Astrocyte (in vitro differentiated cells and primary cell): ENCODE measurements at regions not wholly inside any gene's neighbourhood (a gene's known extent, or its start where the extent isn't known, plus 50 kb on each side); places are given as distances from the start of the nearest gene placed in this dataset.
"Not testable (repeated sequence)": the region's sequence is repeated elsewhere in the genome, so short reads cannot be mapped to it uniquely, and the experiment has no call there.

Experiments
- DNase-seq: peaks from one replicate; pipeline ENCODE4 v3.0.0-alpha.2; 2010; ENCODE audit warnings: low read depth
- FAIRE-seq: peaks from 2 replicates; lab custom pipeline; 2011; peaks lifted over from hg19 to GRCh38; lab: Jason Lieb, UNC
- H2AFZ ChIP-seq: 2 replicates; pipeline ENCODE4 v1.6.0; 2012; ENCODE audit warnings: low read depth, low read length, inconsistent platforms
- H3K27ac ChIP-seq: 2 replicates; pipeline ENCODE4 v1.5.1; 2011; ENCODE audit warnings: low read depth, low read length, inconsistent platforms
- H3K27me3 ChIP-seq: 2 replicates; pipeline ENCODE4 v1.6.0; 2011; ENCODE audit warnings: low read length, inconsistent platforms; ENCODE audit not compliant: insufficient read depth
- H3K36me3 ChIP-seq: 2 replicates; pipeline ENCODE4 v1.5.1; 2011; ENCODE audit warnings: low read length, inconsistent platforms; ENCODE audit not compliant: insufficient read depth
- H3K4me1 ChIP-seq: 2 replicates; pipeline ENCODE4 v1.5.1; 2011; ENCODE audit warnings: low read length, inconsistent platforms; ENCODE audit not compliant: insufficient read depth
- H3K4me2 ChIP-seq: 2 replicates; pipeline ENCODE4 v1.6.0; 2012; ENCODE audit warnings: low read length, inconsistent platforms
- H3K4me3 ChIP-seq: 2 replicates; pipeline ENCODE4 v1.5.1; 2011; ENCODE audit warnings: low read depth, mild to moderate bottlenecking, low read length, inconsistent platforms; ENCODE audit not compliant: insufficient read depth
- H3K79me2 ChIP-seq: 2 replicates; pipeline ENCODE4 v1.6.0; 2012; ENCODE audit warnings: mild to moderate bottlenecking, low read length, inconsistent platforms; ENCODE audit not compliant: insufficient read depth
- H3K9ac ChIP-seq: 2 replicates; pipeline ENCODE4 v1.6.0; 2012; ENCODE audit warnings: mild to moderate bottlenecking, low read length, inconsistent platforms
- H3K9me3 ChIP-seq: 2 replicates; pipeline ENCODE4 v1.5.1; 2012; ENCODE audit warnings: low read depth, mild to moderate bottlenecking, low read length, inconsistent platforms; ENCODE audit not compliant: insufficient read depth
- H4K20me1 ChIP-seq: 2 replicates; pipeline ENCODE4 v1.6.0; 2012; ENCODE audit warnings: low read length, inconsistent platforms; ENCODE audit not compliant: insufficient read depth
- H3K27ac Mint-ChIP-seq: one replicate; pipeline ENCODE4 v1.8.0; 2021; ENCODE audit warnings: mild to moderate bottlenecking, mixed read lengths; ENCODE audit not compliant: unreplicated experiment
- H3K27me3 Mint-ChIP-seq: one replicate; pipeline ENCODE4 v1.8.0; 2021; ENCODE audit warnings: low read depth, mixed read lengths; ENCODE audit not compliant: unreplicated experiment
- H3K36me3 Mint-ChIP-seq: one replicate; pipeline ENCODE4 v1.8.0; 2021; ENCODE audit warnings: low read depth, mixed read lengths; ENCODE audit not compliant: unreplicated experiment
- H3K4me1 Mint-ChIP-seq: one replicate; pipeline ENCODE4 v1.8.0; 2021; ENCODE audit warnings: low read depth, mixed read lengths; ENCODE audit not compliant: unreplicated experiment
- H3K4me3 Mint-ChIP-seq: one replicate; pipeline ENCODE4 v1.8.0; 2021; ENCODE audit warnings: mild to moderate bottlenecking, moderate library complexity, mixed read lengths; ENCODE audit not compliant: unreplicated experiment
- H3K9me3 Mint-ChIP-seq: one replicate; pipeline ENCODE4 v1.8.0; 2021; ENCODE audit warnings: mild to moderate bottlenecking, mixed read lengths; ENCODE audit not compliant: unreplicated experiment
- EZH2 ChIP-seq: IDR thresholded peaks from 2 replicates; pipeline ENCODE4 v1.6.1; 2012; ENCODE audit warnings: mild to moderate bottlenecking, low read length, inconsistent platforms; ENCODE audit not compliant: insufficient read depth
- TF ChIP-seq, protein P1 (sequence below): IDR thresholded peaks from 2 replicates; pipeline ENCODE4 v1.5.1; 2011; ENCODE audit warnings: low read depth, mild to moderate bottlenecking, inconsistent platforms, low read length, moderate library complexity; ENCODE audit not compliant: insufficient read depth

- no peaks in the 10 kb centered on the region for H3K4me1 Mint-ChIP-seq
- Histone ChIP-seq H4K20me1 (no peaks in the 10 kb centered on the region), H3K4me1 (no peaks in the 10 kb centered on the region), H3K27ac (no peak overlapping the region), H3K9ac (no peak overlapping the region), H3K9me3 (peaks cover under 1% of the 10 kb centered on the region), H3K79me2 (no peaks in the 10 kb centered on the region), H3K4me3 (no peak overlapping the region), H3K4me2 (no peak overlapping the region), H3K27me3 (no peaks in the 10 kb centered on the region), H3K36me3 (no peaks in the 10 kb centered on the region), H2AFZ (no peak overlapping the region)
- H3K9me3 Mint-ChIP-seq: peaks cover 23% of the 10 kb centered on the region
- DNase-seq (no peak), FAIRE-seq (no peak)
- no peak overlapping the region for H3K4me3 Mint-ChIP-seq
- H3K36me3 Mint-ChIP-seq: no peaks in the 10 kb centered on the region
- TF ChIP-seq, protein P1, sequence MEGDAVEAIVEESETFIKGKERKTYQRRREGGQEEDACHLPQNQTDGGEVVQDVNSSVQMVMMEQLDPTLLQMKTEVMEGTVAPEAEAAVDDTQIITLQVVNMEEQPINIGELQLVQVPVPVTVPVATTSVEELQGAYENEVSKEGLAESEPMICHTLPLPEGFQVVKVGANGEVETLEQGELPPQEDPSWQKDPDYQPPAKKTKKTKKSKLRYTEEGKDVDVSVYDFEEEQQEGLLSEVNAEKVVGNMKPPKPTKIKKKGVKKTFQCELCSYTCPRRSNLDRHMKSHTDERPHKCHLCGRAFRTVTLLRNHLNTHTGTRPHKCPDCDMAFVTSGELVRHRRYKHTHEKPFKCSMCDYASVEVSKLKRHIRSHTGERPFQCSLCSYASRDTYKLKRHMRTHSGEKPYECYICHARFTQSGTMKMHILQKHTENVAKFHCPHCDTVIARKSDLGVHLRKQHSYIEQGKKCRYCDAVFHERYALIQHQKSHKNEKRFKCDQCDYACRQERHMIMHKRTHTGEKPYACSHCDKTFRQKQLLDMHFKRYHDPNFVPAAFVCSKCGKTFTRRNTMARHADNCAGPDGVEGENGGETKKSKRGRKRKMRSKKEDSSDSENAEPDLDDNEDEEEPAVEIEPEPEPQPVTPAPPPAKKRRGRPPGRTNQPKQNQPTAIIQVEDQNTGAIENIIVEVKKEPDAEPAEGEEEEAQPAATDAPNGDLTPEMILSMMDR: no peak
- H3K27me3 Mint-ChIP-seq: peaks cover 1% of the 10 kb centered on the region
- no peak overlapping the region for H3K27ac Mint-ChIP-seq
Measured at GRCh38 chr12:131321988-131322387, 368.3 kb downstream of the ADGRD1 start.

DNA sequence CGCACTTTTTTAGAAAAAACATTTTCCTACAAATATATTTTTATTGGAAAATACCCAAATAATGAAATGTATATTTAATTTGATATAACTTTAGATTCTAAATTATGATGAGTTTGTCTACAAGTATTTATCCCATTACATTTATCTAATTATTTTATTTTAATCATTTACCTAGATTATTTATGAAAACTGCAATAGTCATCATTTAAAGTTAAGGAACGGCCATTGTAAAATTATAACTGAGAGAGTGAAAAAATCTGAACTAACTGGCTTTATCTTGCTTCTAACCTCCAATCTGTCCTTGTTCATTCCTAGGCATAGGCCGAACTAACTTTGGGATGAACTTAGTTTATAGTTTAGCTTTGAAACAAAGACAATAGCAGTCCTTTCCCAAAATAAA lies 368.8 kb downstream of the ADGRD1 start:
- FAIRE-seq: not testable (repeated sequence)

DNA sequence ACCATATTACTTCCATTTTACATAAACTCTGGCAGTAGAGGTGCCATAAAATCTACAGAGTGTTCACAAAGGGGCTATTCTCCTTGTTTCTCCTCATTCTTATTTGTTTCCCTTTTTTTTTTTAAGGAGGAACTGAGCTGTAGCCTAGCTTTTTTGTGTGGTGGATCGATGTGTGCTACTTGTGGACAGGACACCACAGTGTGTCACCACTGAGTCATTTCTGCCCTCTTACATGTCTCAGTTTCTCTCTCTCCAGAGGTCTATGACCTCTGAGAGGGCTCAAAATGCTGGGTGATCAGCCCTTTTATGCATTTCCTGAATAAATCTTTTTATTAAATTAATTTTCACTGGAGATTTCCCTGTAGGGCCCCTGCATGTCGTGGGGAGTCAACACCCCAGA lies 370.2 kb downstream of the ADGRD1 start:
- no peaks in the 10 kb centered on the region for H3K36me3 ChIP-seq
- Mint-ChIP-seq H3K4me3 (no peak overlapping the region), H3K27me3 (peaks cover 6% of the 10 kb centered on the region)

More for the DNA sequence above, 368.8 kb downstream of the ADGRD1 start:
- H3K9me3 ChIP-seq, DNase-seq, H2AFZ ChIP-seq, H4K20me1 ChIP-seq, H3K4me3 Mint-ChIP-seq, H3K4me3 ChIP-seq, H3K27me3 ChIP-seq, H3K9ac ChIP-seq, H3K27ac Mint-ChIP-seq, H3K36me3 Mint-ChIP-seq, H3K4me1 Mint-ChIP-seq, H3K27me3 Mint-ChIP-seq, H3K27ac ChIP-seq, H3K79me2 ChIP-seq, H3K4me1 ChIP-seq, H3K36me3 ChIP-seq, H3K4me2 ChIP-seq: not testable (repeated sequence)
- H3K9me3 Mint-ChIP-seq: peaks cover 23% of the 10 kb centered on the region

More for the DNA sequence above, 370.2 kb downstream of the ADGRD1 start:
- Histone ChIP-seq H3K27ac (no peak overlapping the region), H4K20me1 (no peaks in the 10 kb centered on the region), H3K9ac (no peak overlapping the region), H3K27me3 (no peaks in the 10 kb centered on the region), H2AFZ (no peak overlapping the region), H3K9me3 (no peaks in the 10 kb centered on the region), H3K79me2 (no peaks in the 10 kb centered on the region), H3K4me1 (no peaks in the 10 kb centered on the region), H3K4me2 (no peak overlapping the region), H3K4me3 (no peak overlapping the region)
- H3K36me3 Mint-ChIP-seq: no peaks in the 10 kb centered on the region
- no peaks in the 10 kb centered on the region for H3K4me1 Mint-ChIP-seq
- H3K27ac Mint-ChIP-seq: no peak overlapping the region
- TF ChIP-seq EZH2: no peak
- TF ChIP-seq, protein P1: no peak
- peaks cover 16% of the 10 kb centered on the region for H3K9me3 Mint-ChIP-seq
- FAIRE-seq (no peak), DNase-seq (no peak)
